ENCODE measurements at regions not wholly inside any gene's neighbourhood (a gene's known extent, or its start where the extent isn't known, plus 50 kb on each side); places are given as distances from the start of the nearest gene placed in this dataset.
"Not testable (repeated sequence)": the region's sequence is repeated elsewhere in the genome, so short reads cannot be mapped to it uniquely, and the experiment has no call there.

- no peak for DNase-seq (ENCODE audit: low read depth)
These were observed 296.3 kb downstream of the PCDH7 start for GRCh38 chr4:31016322-31017061.

GRCh38 chr4:31020363-31020762 lies 300.2 kb downstream of the PCDH7 start:
- DNase-seq (ENCODE audit: low read depth) = no peak

GRCh38 chr4:31021008-31021407 lies 300.8 kb downstream of the PCDH7 start:
- no peak for DNase-seq (ENCODE audit: low read depth)

GRCh38 chr4:31022702-31023101 lies 302.5 kb downstream of the PCDH7 start:
- no peak for DNase-seq (ENCODE audit: low read depth)

GRCh38 chr4:31023109-31023508 lies 302.9 kb downstream of the PCDH7 start:
- no peak for DNase-seq (ENCODE audit: low read depth)

- DNase-seq (ENCODE audit: low read depth) = no peak
These were observed 303.6 kb downstream of the PCDH7 start for GRCh38 chr4:31023742-31024141.

- DNase-seq (ENCODE audit: low read depth) = not testable (repeated sequence)
These were observed 304.6 kb downstream of the PCDH7 start for GRCh38 chr4:31024781-31025180.

GRCh38 chr4:31026256-31026655 lies 306.1 kb downstream of the PCDH7 start:
- DNase-seq (ENCODE audit: low read depth) = no peak

GRCh38 chr4:31034550-31034949 lies 314.4 kb downstream of the PCDH7 start:
- no peak for DNase-seq (ENCODE audit: low read depth)

- no peak for DNase-seq (ENCODE audit: low read depth)
These were observed 315.6 kb downstream of the PCDH7 start for GRCh38 chr4:31035761-31036160.

- DNase-seq (ENCODE audit: low read depth) = no peak
These were observed 317.5 kb downstream of the PCDH7 start for GRCh38 chr4:31037703-31038102.

GRCh38 chr4:31039382-31039781 lies 319.2 kb downstream of the PCDH7 start:
- DNase-seq (ENCODE audit: low read depth) = no peak

- DNase-seq (ENCODE audit: low read depth) = no peak
These were observed 319.9 kb downstream of the PCDH7 start for GRCh38 chr4:31040106-31040505.

- DNase-seq (ENCODE audit: low read depth) = no peak
These were observed 321.2 kb downstream of the PCDH7 start for GRCh38 chr4:31041385-31041784.

- no peak for DNase-seq (ENCODE audit: low read depth)
These were observed 321.7 kb downstream of the PCDH7 start for GRCh38 chr4:31041853-31042252.

- no peak for DNase-seq (ENCODE audit: low read depth)
These were observed 323.4 kb downstream of the PCDH7 start for GRCh38 chr4:31043382-31044062.

- DNase-seq (ENCODE audit: low read depth) = no peak
These were observed 325.0 kb downstream of the PCDH7 start for GRCh38 chr4:31045151-31045550.

- no peak for DNase-seq (ENCODE audit: low read depth)
These were observed 325.7 kb downstream of the PCDH7 start for GRCh38 chr4:31045724-31046318.

GRCh38 chr4:31051151-31051550 lies 331.0 kb downstream of the PCDH7 start:
- no peak for DNase-seq (ENCODE audit: low read depth)

- no peak for DNase-seq (ENCODE audit: low read depth)
These were observed 331.4 kb downstream of the PCDH7 start for GRCh38 chr4:31051565-31051964.

GRCh38 chr4:31052519-31052918 lies 332.4 kb downstream of the PCDH7 start:
- no peak for DNase-seq (ENCODE audit: low read depth)

GRCh38 chr4:31053451-31053850 lies 333.3 kb downstream of the PCDH7 start:
- no peak for DNase-seq (ENCODE audit: low read depth)

- DNase-seq (ENCODE audit: low read depth) = no peak
These were observed 334.1 kb downstream of the PCDH7 start for GRCh38 chr4:31054295-31054694.

Data from activated T-cell treated with anti-CD3 and anti-CD28 coated beads for 48 hours (primary cell).